COLO668 (cell line): ENCODE measurements at regions not wholly inside any gene's neighbourhood (a gene's known extent, or its start where the extent isn't known, plus 50 kb on each side); places are given as distances from the start of the nearest gene placed in this dataset.
"Not testable (repeated sequence)": the region's sequence is repeated elsewhere in the genome, so short reads cannot be mapped to it uniquely, and the experiment has no call there.

Source experiments
- DNase-seq: peaks from one replicate; lab custom pipeline; 2025; ENCODE audit not compliant: unreplicated experiment; lab: John Stamatoyannopoulos, UW

DNA sequence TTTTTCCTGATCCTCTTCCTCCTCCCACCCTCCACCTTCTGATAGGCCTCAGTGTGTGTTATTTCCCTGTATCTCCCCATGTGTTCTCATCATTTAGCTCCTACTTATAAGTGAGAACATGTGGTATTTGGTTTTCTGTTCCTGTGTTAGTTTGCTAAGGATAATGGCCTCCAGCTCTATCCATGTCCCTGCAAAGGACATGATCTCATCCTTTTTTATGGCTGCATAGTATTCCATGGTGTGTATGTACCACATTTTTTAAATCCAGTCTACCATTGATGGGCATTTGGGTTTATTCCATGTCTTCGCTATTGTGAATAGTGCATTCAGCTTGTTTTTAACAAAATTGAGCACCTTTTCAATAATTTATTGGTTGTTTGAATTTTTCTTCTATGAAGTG lies 130.8 kb upstream of the ARHGAP20 start:
- not testable (repeated sequence) for DNase-seq

- no peak for DNase-seq
Measured at GRCh38 chr11:110838808-110839207, 126.6 kb upstream of the ARHGAP20 start.

- DNase-seq, result no peak
Measured at GRCh38 chr11:110837603-110838002, 125.4 kb upstream of the ARHGAP20 start.

- no peak for DNase-seq
Measured at GRCh38 chr11:110835106-110835505, 122.9 kb upstream of the ARHGAP20 start.

DNA sequence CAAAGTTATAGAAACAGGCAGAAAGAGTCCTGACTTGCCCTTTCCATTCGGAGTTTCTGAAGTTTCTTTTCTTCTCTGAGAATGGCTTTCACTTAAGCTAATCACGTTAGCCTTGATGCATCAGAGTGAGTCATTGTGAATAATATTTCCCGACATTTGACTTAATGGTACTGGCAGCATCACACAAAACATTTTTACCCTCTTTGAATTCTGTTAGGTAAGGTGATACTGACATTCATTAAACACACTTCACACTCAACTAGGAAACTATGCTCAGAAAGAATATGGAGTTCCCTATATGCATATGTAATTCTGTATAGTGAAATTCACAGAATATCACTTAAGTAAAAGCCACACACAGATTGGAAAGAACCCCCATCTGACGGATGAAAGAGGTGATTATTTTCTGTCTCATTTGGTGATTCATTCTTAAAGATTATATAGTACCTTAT lies 120.8 kb upstream of the ARHGAP20 start:
- no peak for DNase-seq

DNA sequence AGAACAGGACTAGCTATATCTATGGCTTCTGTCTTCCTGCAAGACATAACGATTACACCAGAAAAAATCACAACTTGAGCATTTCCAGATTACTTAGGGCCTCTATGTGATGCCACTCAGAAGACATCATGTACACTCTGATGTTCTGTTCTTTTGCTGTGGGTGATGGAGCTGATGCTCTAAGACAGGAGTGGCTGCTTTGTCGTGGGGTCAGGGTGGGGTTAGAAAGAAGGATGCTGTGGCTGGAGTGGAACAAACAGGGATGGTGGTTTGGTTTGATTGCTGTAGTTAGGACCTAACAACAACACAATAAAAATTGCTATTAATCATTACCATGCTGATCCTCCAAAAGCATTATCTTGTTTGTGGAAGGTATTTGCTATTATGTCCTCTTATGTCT lies 120.3 kb upstream of the ARHGAP20 start:
- DNase-seq, result no peak

DNA sequence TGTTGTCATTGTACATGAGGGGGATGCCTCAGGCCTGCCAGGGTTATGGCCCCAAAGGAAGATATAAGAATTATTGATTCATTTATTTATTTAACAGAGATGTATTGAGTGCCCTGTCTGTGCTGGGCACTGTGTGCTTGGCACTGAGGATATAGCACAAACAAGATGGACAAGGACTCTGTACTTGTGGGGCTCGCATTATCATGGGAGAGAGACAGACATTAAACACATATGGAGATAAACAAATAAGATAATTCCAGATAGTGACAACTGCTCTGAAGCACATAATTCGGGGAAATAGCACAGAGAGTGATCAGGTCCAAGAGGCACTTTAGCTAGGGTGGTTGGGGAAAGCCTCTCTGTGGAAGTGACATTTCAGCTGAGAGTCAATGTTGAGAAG lies 119.8 kb upstream of the ARHGAP20 start:
- DNase-seq, result no peak

DNA sequence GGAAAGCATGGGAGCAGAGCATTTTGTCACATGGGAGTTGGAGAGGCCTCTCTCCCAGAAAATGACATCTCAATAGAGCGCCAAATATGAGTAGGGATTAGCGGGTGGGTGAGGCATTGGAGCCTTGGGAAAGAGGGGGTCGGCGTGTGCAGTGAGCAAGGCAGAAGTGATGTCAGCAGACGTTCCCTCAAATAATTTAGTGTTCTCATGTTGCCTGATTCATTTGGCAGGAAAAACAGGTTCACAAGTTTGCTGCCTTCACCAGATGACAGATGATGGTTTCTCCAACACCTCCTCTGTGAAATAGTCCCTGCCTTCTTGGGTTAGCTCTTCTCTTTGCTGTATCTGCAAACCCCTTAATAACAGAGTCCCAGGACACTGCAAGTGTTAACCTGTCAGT lies 118.5 kb upstream of the ARHGAP20 start:
- no peak for DNase-seq

DNA sequence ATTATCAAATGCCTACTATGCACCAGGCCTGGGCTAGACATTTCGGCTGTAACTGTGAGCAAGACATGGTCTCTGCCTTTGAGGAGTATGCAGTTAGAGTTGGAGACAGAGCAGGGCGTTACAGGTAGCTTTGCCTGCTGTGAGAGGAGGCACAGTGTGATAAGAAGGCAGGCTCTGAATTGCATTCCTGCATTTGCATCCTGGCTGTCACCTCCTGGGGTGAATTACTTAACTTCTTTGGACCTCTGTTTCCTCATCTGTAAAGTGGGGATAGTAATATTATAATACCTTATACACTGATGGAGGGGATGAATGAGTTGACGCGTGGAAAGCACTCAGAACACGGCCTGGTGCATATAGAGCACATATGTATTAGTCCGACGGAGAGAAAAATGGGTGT lies 118.1 kb upstream of the ARHGAP20 start:
- DNase-seq, result no peak

DNA sequence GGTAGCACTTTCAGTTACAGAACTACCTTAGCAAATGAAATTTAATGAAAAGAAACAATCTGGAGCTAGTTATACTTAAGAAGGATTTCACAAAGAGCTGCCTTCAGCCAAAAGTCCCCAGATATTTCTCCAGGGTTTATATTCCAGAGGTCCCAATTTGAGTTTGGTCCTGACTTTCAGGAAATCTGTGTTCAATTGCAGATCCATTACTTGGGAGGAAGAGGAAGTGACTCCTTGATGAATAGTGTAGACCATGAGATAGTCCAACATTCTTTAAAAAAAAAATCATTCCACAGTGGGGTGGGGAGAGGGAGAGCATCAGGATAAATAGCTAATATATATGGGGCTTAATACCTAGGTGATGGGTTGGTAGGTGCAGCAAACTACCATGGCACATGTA lies 117.6 kb upstream of the ARHGAP20 start:
- DNase-seq, result no peak

- DNase-seq, result no peak
Measured at GRCh38 chr11:110828086-110828485, 115.8 kb upstream of the ARHGAP20 start.

DNA sequence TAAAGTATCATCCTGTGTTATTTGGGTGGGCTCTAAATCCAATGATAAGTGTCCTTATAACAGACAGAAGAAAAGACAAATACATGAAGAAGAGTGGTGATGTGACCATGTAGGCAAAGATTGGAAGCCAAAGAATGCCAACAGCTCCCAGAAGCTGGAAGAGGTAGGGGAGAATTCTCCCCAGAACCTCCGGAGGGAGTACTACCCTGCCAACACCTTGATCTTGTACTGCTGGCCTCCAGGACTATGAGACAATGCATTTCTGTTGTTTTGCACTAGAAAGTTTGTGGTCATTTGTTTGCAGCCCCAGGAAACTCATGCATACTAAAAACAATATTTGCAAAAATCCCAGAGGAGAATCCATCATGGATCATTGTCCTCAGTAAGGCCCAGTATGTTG lies 115.0 kb upstream of the ARHGAP20 start:
- no peak for DNase-seq

- DNase-seq, result no peak
Measured at GRCh38 chr11:110824912-110825620, 112.8 kb upstream of the ARHGAP20 start.

DNA sequence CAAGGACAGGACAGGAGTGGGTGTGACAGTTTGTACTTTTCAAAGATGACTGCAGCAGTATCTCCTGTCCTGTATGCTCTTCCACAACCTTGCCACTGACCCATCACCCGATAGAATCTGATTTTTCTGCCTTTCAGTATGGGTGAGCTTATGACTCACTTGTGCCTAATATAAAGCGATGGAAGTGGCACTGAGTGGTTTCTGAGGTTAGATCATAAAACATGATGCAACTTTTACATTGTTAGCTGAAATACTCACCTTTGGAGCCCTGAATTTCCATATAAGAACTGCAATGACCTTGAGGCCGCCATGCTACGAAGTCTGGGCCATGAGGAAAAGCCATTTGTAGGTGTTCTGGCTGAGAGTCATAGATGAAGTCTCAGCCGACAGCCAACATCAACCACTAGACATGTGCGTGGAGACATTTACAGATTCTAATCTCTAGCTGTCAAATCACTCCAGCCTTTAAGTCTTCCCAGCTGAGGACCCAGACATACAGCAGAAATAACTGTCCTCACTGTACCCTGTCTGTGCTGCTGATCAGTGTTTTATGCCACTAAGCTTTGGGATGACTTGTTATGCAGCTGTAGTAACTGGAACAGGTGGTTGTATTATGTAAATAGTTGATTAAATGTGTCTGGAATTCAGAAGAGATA lies 105.9 kb upstream of the ARHGAP20 start:
- DNase-seq, result no peak

- DNase-seq, result no peak
Measured at GRCh38 chr11:110812086-110812733, 100.0 kb upstream of the ARHGAP20 start.

GRCh38 chr11:110809417-110810199 lies 97.4 kb upstream of the ARHGAP20 start:
- no peak for DNase-seq

GRCh38 chr11:110808248-110808647 lies 96.0 kb upstream of the ARHGAP20 start:
- no peak for DNase-seq

- no peak for DNase-seq
Measured at GRCh38 chr11:110807801-110808200, 95.6 kb upstream of the ARHGAP20 start.

DNA sequence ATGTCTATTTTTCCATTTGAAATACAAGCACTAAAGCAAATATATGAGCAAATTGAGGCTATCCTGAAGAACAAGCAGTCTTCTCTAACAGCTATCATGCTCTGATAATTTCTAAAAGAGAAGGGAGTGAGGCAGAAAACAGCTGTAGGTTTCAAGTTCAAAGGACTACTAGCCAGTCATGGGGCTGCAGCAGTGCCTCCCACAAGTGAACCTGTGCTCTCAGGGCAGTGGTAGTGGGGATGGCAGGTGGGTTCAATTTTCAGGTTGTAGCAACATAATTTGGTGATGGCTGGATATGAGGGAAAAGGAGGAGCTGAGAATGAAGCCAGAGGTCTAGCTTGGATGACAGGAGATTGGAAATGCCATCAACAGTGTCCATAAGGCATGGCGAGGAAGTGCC lies 93.5 kb upstream of the ARHGAP20 start:
- no peak for DNase-seq

DNA sequence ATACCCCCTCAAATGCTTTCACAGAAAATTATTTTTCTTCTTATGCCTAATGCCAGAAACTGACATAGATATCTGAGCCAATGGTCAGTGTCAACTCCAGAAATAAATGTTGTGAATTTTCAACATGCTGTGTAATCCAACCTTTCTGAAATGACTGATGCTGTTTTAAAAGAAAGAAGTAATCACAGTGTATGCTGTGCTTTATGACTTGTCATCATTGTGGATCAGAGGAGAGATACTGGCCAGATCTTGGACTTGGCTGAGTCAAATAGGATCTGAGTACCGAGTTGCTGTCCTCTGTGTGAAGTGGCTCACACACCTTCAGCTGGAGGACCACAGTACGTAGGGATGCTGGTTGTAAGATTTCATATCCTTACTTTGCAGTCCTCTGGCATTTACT lies 89.9 kb upstream of the ARHGAP20 start:
- no peak for DNase-seq

- DNase-seq, result no peak
Measured at GRCh38 chr11:110801328-110801727, 89.1 kb upstream of the ARHGAP20 start.
